GM12873 (cell line): ENCODE measurements at regions not wholly inside any gene's neighbourhood (a gene's known extent, or its start where the extent isn't known, plus 50 kb on each side); places are given as distances from the start of the nearest gene placed in this dataset.

ENCODE experiments used
- TF ChIP-seq, protein P1 (sequence below): IDR thresholded peaks from 2 replicates; pipeline ENCODE4 v1.5.1; 2012; ENCODE audit warnings: low read depth, mild to moderate bottlenecking, moderate library complexity, low read length, control low read depth; ENCODE audit not compliant: insufficient read depth; ENCODE audit errors: missing control alignments

- TF ChIP-seq, protein P1, sequence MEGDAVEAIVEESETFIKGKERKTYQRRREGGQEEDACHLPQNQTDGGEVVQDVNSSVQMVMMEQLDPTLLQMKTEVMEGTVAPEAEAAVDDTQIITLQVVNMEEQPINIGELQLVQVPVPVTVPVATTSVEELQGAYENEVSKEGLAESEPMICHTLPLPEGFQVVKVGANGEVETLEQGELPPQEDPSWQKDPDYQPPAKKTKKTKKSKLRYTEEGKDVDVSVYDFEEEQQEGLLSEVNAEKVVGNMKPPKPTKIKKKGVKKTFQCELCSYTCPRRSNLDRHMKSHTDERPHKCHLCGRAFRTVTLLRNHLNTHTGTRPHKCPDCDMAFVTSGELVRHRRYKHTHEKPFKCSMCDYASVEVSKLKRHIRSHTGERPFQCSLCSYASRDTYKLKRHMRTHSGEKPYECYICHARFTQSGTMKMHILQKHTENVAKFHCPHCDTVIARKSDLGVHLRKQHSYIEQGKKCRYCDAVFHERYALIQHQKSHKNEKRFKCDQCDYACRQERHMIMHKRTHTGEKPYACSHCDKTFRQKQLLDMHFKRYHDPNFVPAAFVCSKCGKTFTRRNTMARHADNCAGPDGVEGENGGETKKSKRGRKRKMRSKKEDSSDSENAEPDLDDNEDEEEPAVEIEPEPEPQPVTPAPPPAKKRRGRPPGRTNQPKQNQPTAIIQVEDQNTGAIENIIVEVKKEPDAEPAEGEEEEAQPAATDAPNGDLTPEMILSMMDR, result no peak
Measured at GRCh38 chr1:200234938-200235337, 174.9 kb downstream of the ZNF281 start.

DNA sequence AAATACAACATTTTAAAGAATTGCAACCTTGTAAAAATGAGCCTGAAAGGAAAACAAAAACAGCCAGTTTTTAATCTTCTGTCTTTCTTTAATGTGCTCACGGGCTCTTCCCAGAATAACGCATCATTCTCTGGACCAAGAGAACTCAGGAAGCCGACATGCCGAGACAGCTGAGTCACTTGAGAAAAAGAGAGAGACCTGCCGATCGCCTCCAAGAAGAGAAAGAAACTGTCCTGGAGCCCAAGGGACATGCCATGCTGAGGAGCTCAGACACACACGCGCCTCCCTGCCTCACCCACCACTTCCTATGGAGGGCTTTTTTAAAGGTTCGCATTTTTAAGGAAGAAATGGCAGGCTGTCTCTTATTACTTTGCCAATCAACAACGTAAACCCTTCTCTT is 176.4 kb downstream of the ZNF281 start:
- TF ChIP-seq, protein P1, result no peak

DNA sequence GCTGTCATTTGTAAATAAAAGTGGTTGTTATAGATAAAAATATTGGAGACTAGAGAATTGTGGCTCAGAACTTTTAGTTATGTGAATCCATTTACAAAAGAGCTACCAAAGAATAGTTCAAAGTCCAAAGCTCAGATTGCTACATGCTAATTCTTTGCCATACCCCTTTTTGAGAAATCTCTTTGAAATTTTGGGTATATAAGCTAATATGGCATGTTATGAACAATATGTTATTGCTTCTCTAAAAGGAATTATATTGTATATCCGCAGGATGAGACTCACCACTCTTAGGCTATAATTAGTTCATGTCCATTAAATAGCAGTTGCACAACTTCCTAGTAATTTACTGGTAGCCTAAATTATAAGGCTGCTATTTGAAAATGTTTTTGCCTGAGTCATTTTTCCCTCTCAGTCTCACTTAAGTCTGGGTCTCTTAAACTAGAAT is 178.0 kb downstream of the ZNF281 start:
- TF ChIP-seq, protein P1, result no peak

GRCh38 chr1:200230671-200231070 is 179.2 kb downstream of the ZNF281 start:
- TF ChIP-seq, protein P1, result no peak

- TF ChIP-seq, protein P1, result no peak
Measured at GRCh38 chr1:200228486-200228885, 181.3 kb downstream of the ZNF281 start.

- TF ChIP-seq, protein P1, result no peak
Measured at GRCh38 chr1:200228081-200228480, 181.8 kb downstream of the ZNF281 start.
